Stimulated activated CD8-positive, alpha-beta memory T cell treated with anti-CD3 and anti-CD28 coated beads, Interleukin-7, amount 100 ng/mL, for 48 hours (primary cell): ENCODE measurements at regions not wholly inside any gene's neighbourhood (a gene's known extent, or its start where the extent isn't known, plus 50 kb on each side); places are given as distances from the start of the nearest gene placed in this dataset.

ENCODE experiments used
- DNase-seq, 2 donors: peaks; one replicate each; pipeline ENCODE4 v3.0.0-alpha.2; 2020; ENCODE audit warnings: low read depth in 1 of 2; ENCODE audit errors: extremely low read depth in 1 of 2

- no peak for DNase-seq
These were observed 476.6 kb upstream of the MARCKS start for GRCh38 chr6:113380591-113380990.

- DNase-seq = no peak
These were observed 475.9 kb upstream of the MARCKS start for GRCh38 chr6:113381232-113381631.

GRCh38 chr6:113381959-113382358 lies 475.2 kb upstream of the MARCKS start:
- DNase-seq = no peak

GRCh38 chr6:113383701-113384100 lies 473.4 kb upstream of the MARCKS start:
- no peak for DNase-seq

GRCh38 chr6:113385020-113385431 lies 472.1 kb upstream of the MARCKS start:
- DNase-seq = no peak

GRCh38 chr6:113388996-113389395 lies 468.1 kb upstream of the MARCKS start:
- DNase-seq = no peak

GRCh38 chr6:113392551-113393055 lies 464.5 kb upstream of the MARCKS start:
- no peak for DNase-seq

- DNase-seq = no peak
These were observed 462.9 kb upstream of the MARCKS start for GRCh38 chr6:113394216-113394615.

GRCh38 chr6:113394729-113395128 lies 462.4 kb upstream of the MARCKS start:
- DNase-seq = no peak

GRCh38 chr6:113396730-113397129 lies 460.4 kb upstream of the MARCKS start:
- no peak for DNase-seq

- DNase-seq = no peak
These were observed 459.9 kb upstream of the MARCKS start for GRCh38 chr6:113397236-113397635.

GRCh38 chr6:113401231-113401630 lies 455.9 kb upstream of the MARCKS start:
- DNase-seq = no peak

GRCh38 chr6:113402544-113402943 lies 454.6 kb upstream of the MARCKS start:
- DNase-seq = no peak

GRCh38 chr6:113403966-113404595 lies 453.1 kb upstream of the MARCKS start:
- DNase-seq = no peak

- DNase-seq = no peak
These were observed 451.7 kb upstream of the MARCKS start for GRCh38 chr6:113405326-113406047.

- no peak for DNase-seq
These were observed 451.0 kb upstream of the MARCKS start for GRCh38 chr6:113406048-113406695.

- DNase-seq = no peak
These were observed 446.1 kb upstream of the MARCKS start for GRCh38 chr6:113411011-113411410.

- DNase-seq = no peak
These were observed 444.4 kb upstream of the MARCKS start for GRCh38 chr6:113412589-113413357.

GRCh38 chr6:113414511-113414910 lies 442.6 kb upstream of the MARCKS start:
- no peak for DNase-seq

GRCh38 chr6:113416170-113416569 lies 441.0 kb upstream of the MARCKS start:
- no peak for DNase-seq

- no peak for DNase-seq
These were observed 436.9 kb upstream of the MARCKS start for GRCh38 chr6:113420290-113420689.
